H9 (cell line): ENCODE measurements at regions not wholly inside any gene's neighbourhood (a gene's known extent, or its start where the extent isn't known, plus 50 kb on each side); places are given as distances from the start of the nearest gene placed in this dataset.
"Not testable (repeated sequence)": the region's sequence is repeated elsewhere in the genome, so short reads cannot be mapped to it uniquely, and the experiment has no call there.

Source experiments
- DNase-seq: peaks from one replicate; pipeline ENCODE4 v3.0.0-alpha.2; 2017
- H2AFZ ChIP-seq: one replicate; pipeline ENCODE4 v1.6.1; 2013; ENCODE audit warnings: mild to moderate bottlenecking, low read length, control low read depth, moderate library complexity
- H2AK5ac ChIP-seq: 2 replicates; pipeline ENCODE4 v1.6.1; 2013; ENCODE audit warnings: low read length, control low read depth, mixed read lengths; ENCODE audit not compliant: insufficient read length
- H2BK120ac ChIP-seq: one replicate; pipeline ENCODE4 v1.6.1; 2013; ENCODE audit warnings: low read depth, mild to moderate bottlenecking, low read length, control low read depth, inconsistent platforms; ENCODE audit not compliant: poor library complexity, severe bottlenecking
- H2BK12ac ChIP-seq: 2 replicates; pipeline ENCODE4 v1.6.1; 2013; ENCODE audit warnings: low read length, control low read depth, mixed read lengths, low read depth; ENCODE audit not compliant: insufficient read length
- H2BK15ac ChIP-seq: 2 replicates; pipeline ENCODE4 v1.6.1; 2013; ENCODE audit warnings: low read depth, low read length, control low read depth
- H2BK20ac ChIP-seq: one replicate; pipeline ENCODE4 v1.6.1; 2013; ENCODE audit warnings: low read depth, mild to moderate bottlenecking, low read length, control low read depth, inconsistent platforms; ENCODE audit not compliant: poor library complexity, severe bottlenecking
- H2BK5ac ChIP-seq: 2 replicates; pipeline ENCODE4 v1.6.1; 2013; ENCODE audit warnings: low read length, control low read depth, mixed read lengths; ENCODE audit not compliant: insufficient read length
- H3K14ac ChIP-seq: 2 replicates; pipeline ENCODE4 v1.6.1; 2013; ENCODE audit warnings: low read length, control low read depth; ENCODE audit not compliant: insufficient read depth
- H3K18ac ChIP-seq: 2 replicates; pipeline ENCODE4 v1.6.1; 2013; ENCODE audit warnings: low read depth, mild to moderate bottlenecking, mixed read lengths, low read length, control low read depth; ENCODE audit not compliant: insufficient read length
- H3K23ac ChIP-seq: 2 replicates; pipeline ENCODE4 v1.6.1; 2013; ENCODE audit warnings: low read length, control low read depth, mixed read lengths, low read depth; ENCODE audit not compliant: insufficient read length
- H3K23me2 ChIP-seq: 2 replicates; pipeline ENCODE4 v1.6.1; 2013; ENCODE audit warnings: low read depth, mild to moderate bottlenecking, mixed read lengths, low read length, control low read depth; ENCODE audit not compliant: insufficient read length, poor library complexity, severe bottlenecking
- H3K27ac ChIP-seq: 2 replicates; pipeline ENCODE4 v1.5.1; 2013; ENCODE audit warnings: low read length, control low read depth, mixed read lengths, low read depth; ENCODE audit not compliant: insufficient read length
- H3K27me3 ChIP-seq: 2 replicates; pipeline ENCODE4 v1.6.1; 2013; ENCODE audit warnings: low read length, control low read depth, inconsistent platforms; ENCODE audit not compliant: insufficient read depth
- H3K4ac ChIP-seq: 2 replicates; pipeline ENCODE4 v1.6.1; 2013; ENCODE audit warnings: low read depth, mild to moderate bottlenecking, control low read depth, inconsistent platforms, low read length, moderate library complexity
- H3K4me1 ChIP-seq: 2 replicates; pipeline ENCODE4 v1.6.1; 2013; ENCODE audit warnings: low read length, control low read depth, inconsistent platforms; ENCODE audit not compliant: insufficient read depth
- H3K4me2 ChIP-seq: 2 replicates; pipeline ENCODE4 v1.6.1; 2013; ENCODE audit warnings: low read length, control low read depth, mixed read lengths; ENCODE audit not compliant: insufficient read length, insufficient read depth
- H3K56ac ChIP-seq: 2 replicates; pipeline ENCODE4 v1.6.1; 2013; ENCODE audit warnings: low read depth, mild to moderate bottlenecking, mixed read lengths, low read length, control low read depth; ENCODE audit not compliant: insufficient read length
- H3K79me1 ChIP-seq: 2 replicates; pipeline ENCODE4 v1.6.1; 2013; ENCODE audit warnings: low read depth, mild to moderate bottlenecking, moderate library complexity, low read length, control low read depth, inconsistent platforms; ENCODE audit not compliant: insufficient read depth, poor library complexity, severe bottlenecking
- H3K79me2 ChIP-seq: 2 replicates; pipeline ENCODE4 v1.6.1; 2013; ENCODE audit warnings: low read length, control low read depth, inconsistent platforms; ENCODE audit not compliant: insufficient read depth
- H3K9ac ChIP-seq: 2 replicates; pipeline ENCODE4 v1.6.1; 2013; ENCODE audit warnings: low read length, control low read depth, mixed read lengths; ENCODE audit not compliant: insufficient read length; ENCODE audit errors: extremely low read depth
- H3K9me3 ChIP-seq: one replicate; pipeline ENCODE4 v1.6.1; 2013; ENCODE audit warnings: low read depth, low read length, inconsistent platforms; ENCODE audit not compliant: control insufficient read depth
- H3T11ph ChIP-seq: one replicate; pipeline ENCODE4 v1.6.1; 2013; ENCODE audit warnings: mild to moderate bottlenecking, low read length, control low read depth, inconsistent platforms
- H4K20me1 ChIP-seq: one replicate; pipeline ENCODE4 v1.6.1; 2013; ENCODE audit not compliant: control insufficient read depth, insufficient read length, insufficient read depth
- H4K5ac ChIP-seq: 2 replicates; pipeline ENCODE4 v1.6.1; 2013; ENCODE audit warnings: low read depth, mild to moderate bottlenecking, mixed read lengths, low read length, control low read depth; ENCODE audit not compliant: insufficient read length
- H4K8ac ChIP-seq: replicated peaks from 2 replicates; pipeline ENCODE4 v1.6.1; 2013; ENCODE audit warnings: low read length, control low read depth, mixed read lengths, low read depth; ENCODE audit not compliant: insufficient read length
- H4K91ac ChIP-seq: 2 replicates; pipeline ENCODE4 v1.6.1; 2013; ENCODE audit warnings: low read depth, mild to moderate bottlenecking, moderate library complexity, mixed read lengths, low read length, control low read depth; ENCODE audit not compliant: insufficient read length
- H3K27ac Mint-ChIP-seq, 3 experiments: 2 replicates in 2 of 3; 3 replicates in 1 of 3; pipeline ENCODE4 v1.8.0; 2020 to 2021; ENCODE audit warnings: mixed read lengths in 3 of 3, mild to moderate bottlenecking in 1 of 3, moderate library complexity in 1 of 3
- H3K27me3 Mint-ChIP-seq: 2 replicates; pipeline ENCODE4 v1.8.0; 2021; ENCODE audit warnings: low read depth, mild to moderate bottlenecking, moderate library complexity, mixed read lengths
- H3K36me3 Mint-ChIP-seq, 3 experiments: 2 replicates in 2 of 3; 3 replicates in 1 of 3; pipeline ENCODE4 v1.8.0; 2020 to 2021; ENCODE audit warnings: low read depth in 3 of 3, mixed read lengths in 3 of 3; ENCODE audit not compliant: insufficient read depth in 1 of 3
- H3K4me1 Mint-ChIP-seq, 2 experiments: 2 replicates each; pipeline ENCODE4 v1.8.0; 2020; ENCODE audit warnings: mixed read lengths in 2 of 2
- H3K4me3 Mint-ChIP-seq, 2 experiments: 2 replicates in 1 of 2; 3 replicates in 1 of 2; pipeline ENCODE4 v1.8.0; 2020 to 2021; ENCODE audit warnings: mild to moderate bottlenecking in 2 of 2, mixed read lengths in 2 of 2, moderate library complexity in 1 of 2
- H3K9me3 Mint-ChIP-seq, 2 experiments: 2 replicates in 1 of 2; 3 replicates in 1 of 2; pipeline ENCODE4 v1.8.0; 2020; ENCODE audit warnings: mild to moderate bottlenecking in 2 of 2, mixed read lengths in 2 of 2, moderate library complexity in 1 of 2
- WGBS: extraction: QIAGEN DNeasy Blood & Tissue Kit; methylation state at CpG from one replicate; pipeline ENCODE4 v1.1.7; 2013; ENCODE audit warnings: missing lambda C conversion rate, low lambda C conversion rate, mixed read lengths; ENCODE audit not compliant: insufficient read length; ENCODE audit errors: extremely low coverage; 5-methylcytosine and 5-hydroxymethylcytosine counted together
- TF ChIP-seq, protein P1 (sequence below): fragments of 200-600 bp; sonication (generic); conservative IDR thresholded peaks from 3 replicates; pipeline ENCODE4 v1.8.0; 2021; ENCODE audit warnings: antibody characterized with exemption, mild to moderate bottlenecking

DNA sequence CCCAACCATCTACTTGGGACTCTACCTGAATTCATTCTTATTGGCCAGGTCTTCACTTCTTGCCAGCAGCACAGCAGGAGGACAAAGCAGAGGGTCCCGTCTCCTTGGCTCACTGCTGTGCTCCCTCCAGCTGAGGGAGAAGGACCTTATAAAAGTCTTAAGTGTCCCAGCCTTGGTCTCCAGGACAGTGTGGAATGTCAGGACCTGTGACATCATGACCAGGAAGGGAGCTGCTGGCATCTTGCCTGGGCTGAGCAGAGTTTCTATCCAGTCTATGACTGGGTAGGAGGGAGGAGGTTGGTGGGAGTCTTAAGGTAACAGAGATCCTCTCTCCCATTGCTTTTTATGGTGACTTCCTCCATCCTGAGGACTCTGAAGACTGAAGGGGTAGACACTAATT, 56.6 kb upstream of the ANKRD10 start:
- Histone ChIP-seq H3K4me1 (no peaks in the 10 kb centered on the region), H3K27me3 (no peaks in the 10 kb centered on the region), H2BK15ac (no peak overlapping the region), H3K18ac (no peak overlapping the region), H3K27ac (no peak overlapping the region), H3K14ac (no peak overlapping the region), H3K9ac (no peak overlapping the region), H4K8ac (no peak overlapping the region), H2AFZ (no peak overlapping the region), H2BK5ac (no peak overlapping the region), H3T11ph (no peak overlapping the region), H3K23me2 (no peaks in the 10 kb centered on the region), H2BK120ac (no peak overlapping the region), H2BK20ac (no peak overlapping the region), H3K79me1 (no peaks in the 10 kb centered on the region), H3K4me2 (no peak overlapping the region), H4K20me1 (no peaks in the 10 kb centered on the region), H2AK5ac (no peak overlapping the region), H3K23ac (no peak overlapping the region), H3K4ac (no peak overlapping the region), H2BK12ac (no peak overlapping the region), H4K5ac (no peak overlapping the region), H3K9me3 (no peaks in the 10 kb centered on the region), H3K79me2 (no peaks in the 10 kb centered on the region), H4K91ac (no peak overlapping the region), H3K56ac (no peak overlapping the region)
- peaks cover 3 to 18% of the 10 kb centered on the region in 2 experiments; a peak in 4 of 5 replicates for H3K9me3 Mint-ChIP-seq
- H3K4me3 Mint-ChIP-seq, result no peak overlapping the region
- H3K27me3 Mint-ChIP-seq, result peaks cover 5% of the 10 kb centered on the region
- no peak overlapping the region for H3K27ac Mint-ChIP-seq
- no peak for DNase-seq
- TF ChIP-seq, protein P1, sequence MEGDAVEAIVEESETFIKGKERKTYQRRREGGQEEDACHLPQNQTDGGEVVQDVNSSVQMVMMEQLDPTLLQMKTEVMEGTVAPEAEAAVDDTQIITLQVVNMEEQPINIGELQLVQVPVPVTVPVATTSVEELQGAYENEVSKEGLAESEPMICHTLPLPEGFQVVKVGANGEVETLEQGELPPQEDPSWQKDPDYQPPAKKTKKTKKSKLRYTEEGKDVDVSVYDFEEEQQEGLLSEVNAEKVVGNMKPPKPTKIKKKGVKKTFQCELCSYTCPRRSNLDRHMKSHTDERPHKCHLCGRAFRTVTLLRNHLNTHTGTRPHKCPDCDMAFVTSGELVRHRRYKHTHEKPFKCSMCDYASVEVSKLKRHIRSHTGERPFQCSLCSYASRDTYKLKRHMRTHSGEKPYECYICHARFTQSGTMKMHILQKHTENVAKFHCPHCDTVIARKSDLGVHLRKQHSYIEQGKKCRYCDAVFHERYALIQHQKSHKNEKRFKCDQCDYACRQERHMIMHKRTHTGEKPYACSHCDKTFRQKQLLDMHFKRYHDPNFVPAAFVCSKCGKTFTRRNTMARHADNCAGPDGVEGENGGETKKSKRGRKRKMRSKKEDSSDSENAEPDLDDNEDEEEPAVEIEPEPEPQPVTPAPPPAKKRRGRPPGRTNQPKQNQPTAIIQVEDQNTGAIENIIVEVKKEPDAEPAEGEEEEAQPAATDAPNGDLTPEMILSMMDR, result no peak
- H3K4me1 Mint-ChIP-seq, result no peaks in the 10 kb centered on the region
- no CpG with 5 or more reads among the region's 1 CpG for WGBS
- 0 out of 7 replicates have a peak, but pooled peaks cover 0 to 4% (median 0%) of the 10 kb centered on the region in 3 experiments for H3K36me3 Mint-ChIP-seq

DNA sequence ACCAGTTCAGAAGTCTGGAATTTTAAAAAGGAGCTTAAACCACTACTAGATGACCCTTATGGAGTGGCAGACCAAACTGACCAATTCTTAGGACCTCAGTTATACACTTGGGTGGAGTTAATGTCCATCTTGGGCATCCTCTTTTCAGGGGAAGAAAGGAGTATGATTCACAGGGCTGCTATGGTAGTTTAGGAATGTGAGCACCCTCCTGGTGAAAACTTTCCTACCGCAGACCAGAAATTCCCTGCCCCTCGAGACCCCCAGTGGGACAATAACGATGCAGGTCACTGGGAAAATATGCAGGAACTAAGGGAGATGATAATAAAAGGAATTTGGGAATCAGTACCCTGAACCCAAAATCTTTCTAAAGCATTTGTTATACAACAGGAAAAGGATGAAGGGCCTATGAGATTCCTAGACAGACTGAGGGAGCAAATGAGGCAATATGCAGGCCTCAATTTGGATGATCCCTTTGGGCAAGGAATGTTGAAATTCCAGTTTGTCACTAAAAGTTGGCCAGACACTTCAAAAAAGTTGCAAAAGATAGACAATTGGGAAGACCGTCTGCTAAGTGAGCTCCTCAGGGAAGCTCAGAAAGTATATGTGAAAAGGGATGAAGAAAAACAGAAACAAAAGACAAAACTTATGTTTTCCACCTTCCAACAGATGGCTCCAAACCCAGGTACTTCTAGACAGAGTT, 52.4 kb upstream of the ANKRD10 start:
- WGBS, result no CpG with 5 or more reads among the region's 4 CpGs

More for the DNA sequence above, 52.4 kb upstream of the ANKRD10 start:
- not testable (repeated sequence) for H2BK15ac ChIP-seq, H3K56ac ChIP-seq, H3K79me1 ChIP-seq, H2AFZ ChIP-seq, H3K4me2 ChIP-seq, H2BK12ac ChIP-seq, H4K5ac ChIP-seq, H3K23ac ChIP-seq, H3K27me3 Mint-ChIP-seq, H3T11ph ChIP-seq, H3K79me2 ChIP-seq, H3K27ac ChIP-seq, H3K4me3 Mint-ChIP-seq, H3K9ac ChIP-seq, H3K14ac ChIP-seq, H4K91ac ChIP-seq, DNase-seq, H2BK20ac ChIP-seq, H2BK5ac ChIP-seq, H3K27me3 ChIP-seq, H2BK120ac ChIP-seq, H3K27ac Mint-ChIP-seq, H4K8ac ChIP-seq, H3K18ac ChIP-seq, H3K4ac ChIP-seq, H3K23me2 ChIP-seq, H2AK5ac ChIP-seq, H3K4me1 ChIP-seq, H3K4me1 Mint-ChIP-seq, H4K20me1 ChIP-seq
- Mint-ChIP-seq H3K36me3 (peaks cover 4 to 21% (median 10%) of the 10 kb centered on the region in 3 experiments; a peak in 6 of 7 replicates), H3K9me3 (peaks cover 33 to 39% of the 10 kb centered on the region in 2 experiments)
- H3K9me3 ChIP-seq, result peaks cover 23% of the 10 kb centered on the region
